ENCODE measurements at regions not wholly inside any gene's neighbourhood (a gene's known extent, or its start where the extent isn't known, plus 50 kb on each side); places are given as distances from the start of the nearest gene placed in this dataset.

- Mint-ChIP-seq H3K27me3 (ENCODE audit: low read depth, poor library complexity) (no peaks in the 10 kb centered on the region), H3K9me3 (no peaks in the 10 kb centered on the region), H3K27ac (no peak overlapping the region), H3K4me3 (no peak overlapping the region), H3K36me3 (ENCODE audit: low read depth) (no peaks in the 10 kb centered on the region), H3K4me1 (peaks cover 15% of the 10 kb centered on the region)
- no peak for TF ChIP-seq CTCF (IDR thresholded peaks at IDR 0.05)
- no peak for DNase-seq
These were observed 509.1 kb downstream of the RASEF start for GRCh38 chr9:82553654-82554366.

- no peak for TF ChIP-seq CTCF (IDR thresholded peaks at IDR 0.05)
- no peak for DNase-seq
- Mint-ChIP-seq H3K36me3 (ENCODE audit: low read depth) (no peaks in the 10 kb centered on the region), H3K4me1 (peaks cover 20% of the 10 kb centered on the region), H3K4me3 (no peak overlapping the region), H3K27me3 (ENCODE audit: low read depth, poor library complexity) (no peaks in the 10 kb centered on the region), H3K27ac (no peak overlapping the region), H3K9me3 (no peaks in the 10 kb centered on the region)
These were observed 508.6 kb downstream of the RASEF start for GRCh38 chr9:82554381-82554780.

GRCh38 chr9:82555031-82555430 is 507.9 kb downstream of the RASEF start:
- no peak for TF ChIP-seq CTCF (IDR thresholded peaks at IDR 0.05)
- Mint-ChIP-seq H3K4me1 (peaks cover 27% of the 10 kb centered on the region), H3K4me3 (no peak overlapping the region)

GRCh38 chr9:82555431-82556051 is 507.4 kb downstream of the RASEF start:
- H3K9me3 Mint-ChIP-seq, result no peaks in the 10 kb centered on the region
- H3K27me3 Mint-ChIP-seq (ENCODE audit: low read depth, poor library complexity), result no peaks in the 10 kb centered on the region
- no peaks in the 10 kb centered on the region for H3K36me3 Mint-ChIP-seq (ENCODE audit: low read depth)
- peaks cover 29% of the 10 kb centered on the region for H3K4me1 Mint-ChIP-seq
- TF ChIP-seq CTCF (IDR thresholded peaks at IDR 0.05), result no peak
- no peak for DNase-seq
- H3K4me3 Mint-ChIP-seq, result no peak overlapping the region
- H3K27ac Mint-ChIP-seq, result no peak overlapping the region

More at GRCh38 chr9:82555031-82555430, 507.9 kb downstream of the RASEF start:
- no peaks in the 10 kb centered on the region for H3K9me3 Mint-ChIP-seq
- no peak for DNase-seq
- H3K36me3 Mint-ChIP-seq (ENCODE audit: low read depth), result no peaks in the 10 kb centered on the region
- H3K27me3 Mint-ChIP-seq (ENCODE audit: low read depth, poor library complexity), result no peaks in the 10 kb centered on the region
- no peak overlapping the region for H3K27ac Mint-ChIP-seq

- Mint-ChIP-seq H3K9me3 (no peaks in the 10 kb centered on the region), H3K4me1 (peaks cover 29% of the 10 kb centered on the region), H3K27ac (no peak overlapping the region), H3K27me3 (ENCODE audit: low read depth, poor library complexity) (no peaks in the 10 kb centered on the region), H3K4me3 (no peak overlapping the region), H3K36me3 (ENCODE audit: low read depth) (no peaks in the 10 kb centered on the region)
- TF ChIP-seq CTCF (IDR thresholded peaks at IDR 0.05), result no peak
- no peak for DNase-seq
These were observed 504.6 kb downstream of the RASEF start for GRCh38 chr9:82558346-82558745.
